Mucosa of descending colon (tissue), 3 donors: ENCODE measurements at regions not wholly inside any gene's neighbourhood (a gene's known extent, or its start where the extent isn't known, plus 50 kb on each side); places are given as distances from the start of the nearest gene placed in this dataset.

ENCODE experiments used
- ATAC-seq: fragments of 200-7000 bp; cut with Tn5 transposase; one replicate; pipeline ENCODE4 v1.9.1; 2020; ENCODE audit warnings: mild to moderate bottlenecking, moderate library complexity
- DNase-seq, 3 donors: peaks; one replicate each; pipeline ENCODE4 v3.0.0-alpha.2; 2020
- H3K36me3 ChIP-seq: fragments of 200-600 bp; one replicate; pipeline ENCODE4 v1.8.0; 2021; ENCODE audit warnings: low read depth, mild to moderate bottlenecking
- H3K4me1 ChIP-seq: fragments of 200-600 bp; one replicate; pipeline ENCODE4 v1.8.0; 2021; ENCODE audit warnings: low read depth, mild to moderate bottlenecking
- H3K4me3 ChIP-seq: fragments of 200-600 bp; one replicate; pipeline ENCODE4 v1.8.0; 2021; ENCODE audit warnings: mild to moderate bottlenecking
- H3K9me3 ChIP-seq: fragments of 200-600 bp; one replicate; pipeline ENCODE4 v1.8.0; 2021; ENCODE audit warnings: mild to moderate bottlenecking
- intact Hi-C, 2 donors: fragments of 100-400 bp; cut with DNase I in 1 of 2; cut with micrococcal nuclease in 1 of 2; formaldehyde crosslinking; loops; one replicate each; pipeline versions ENCODE4 v1.11.0 to v1.11.1; 2022; cut with DNase I, micrococcal nuclease
- TF ChIP-seq, protein P1 (sequence below): fragments of 200-600 bp; IDR thresholded peaks from one replicate; pipeline ENCODE4 v1.8.0; 2022; ENCODE audit warnings: antibody characterized with exemption, mild to moderate bottlenecking
- donor health status: DM: no; HTN: no; CAD: no; lungs with moderate emphysema.
- donor health status: DM: no; HTN: no; CAD: no.
- donor health status: DM: no; HTN: yes; CAD: no.

DNA sequence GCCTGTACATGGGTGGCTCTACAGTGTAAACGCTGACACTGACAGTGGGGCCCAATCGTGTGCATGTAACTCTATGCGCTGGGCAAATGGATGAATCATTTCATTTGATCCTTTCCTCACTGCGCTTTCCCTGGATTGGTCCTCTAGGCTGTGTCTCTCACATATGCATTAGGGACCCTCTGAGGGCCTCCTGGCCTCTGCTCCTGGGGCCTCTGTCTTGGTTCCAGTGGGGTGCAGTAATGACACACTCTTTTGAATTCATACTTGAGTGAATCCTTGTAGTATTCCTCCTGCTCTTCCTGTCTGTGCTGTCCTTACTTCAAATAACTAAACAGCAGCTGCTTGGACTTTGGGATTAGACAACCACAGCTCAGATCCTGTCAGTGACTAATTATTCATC, 176.5 kb upstream of the ADO start:
- H3K9me3 ChIP-seq: no peaks in the 10 kb centered on the region
- TF ChIP-seq, protein P1, sequence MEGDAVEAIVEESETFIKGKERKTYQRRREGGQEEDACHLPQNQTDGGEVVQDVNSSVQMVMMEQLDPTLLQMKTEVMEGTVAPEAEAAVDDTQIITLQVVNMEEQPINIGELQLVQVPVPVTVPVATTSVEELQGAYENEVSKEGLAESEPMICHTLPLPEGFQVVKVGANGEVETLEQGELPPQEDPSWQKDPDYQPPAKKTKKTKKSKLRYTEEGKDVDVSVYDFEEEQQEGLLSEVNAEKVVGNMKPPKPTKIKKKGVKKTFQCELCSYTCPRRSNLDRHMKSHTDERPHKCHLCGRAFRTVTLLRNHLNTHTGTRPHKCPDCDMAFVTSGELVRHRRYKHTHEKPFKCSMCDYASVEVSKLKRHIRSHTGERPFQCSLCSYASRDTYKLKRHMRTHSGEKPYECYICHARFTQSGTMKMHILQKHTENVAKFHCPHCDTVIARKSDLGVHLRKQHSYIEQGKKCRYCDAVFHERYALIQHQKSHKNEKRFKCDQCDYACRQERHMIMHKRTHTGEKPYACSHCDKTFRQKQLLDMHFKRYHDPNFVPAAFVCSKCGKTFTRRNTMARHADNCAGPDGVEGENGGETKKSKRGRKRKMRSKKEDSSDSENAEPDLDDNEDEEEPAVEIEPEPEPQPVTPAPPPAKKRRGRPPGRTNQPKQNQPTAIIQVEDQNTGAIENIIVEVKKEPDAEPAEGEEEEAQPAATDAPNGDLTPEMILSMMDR: no peak
- ATAC-seq (no peak), DNase-seq (no peak)
- H3K4me3 ChIP-seq: no peak overlapping the region
- no peaks in the 10 kb centered on the region for H3K36me3 ChIP-seq
- intact Hi-C loops: no loop called here
- H3K4me1 ChIP-seq: peaks cover 3% of the 10 kb centered on the region

DNA sequence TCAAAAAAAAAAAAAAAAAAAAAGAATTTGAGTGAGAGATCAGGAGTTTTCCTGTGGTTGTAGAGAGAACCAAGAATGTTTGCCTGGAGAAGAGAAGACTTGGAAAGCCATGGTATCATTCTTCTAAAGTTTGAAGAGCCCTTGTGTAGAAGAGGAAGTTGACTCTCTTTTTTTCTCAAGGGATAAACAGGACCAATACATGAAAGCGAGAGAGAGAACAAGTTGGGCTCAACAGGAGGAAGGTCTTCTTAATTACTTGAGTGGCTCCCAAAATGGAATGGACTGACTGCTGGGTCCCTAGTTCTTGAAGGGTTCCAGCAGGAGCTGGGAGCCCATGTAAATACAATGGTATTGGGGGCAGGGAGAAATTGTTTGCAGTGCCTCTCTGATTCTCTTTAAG, 173.3 kb upstream of the ADO start:
- no peak for ATAC-seq
- no peaks in the 10 kb centered on the region for H3K36me3 ChIP-seq
- no peak overlapping the region for H3K4me3 ChIP-seq
- TF ChIP-seq, protein P1: no peak
- no peaks in the 10 kb centered on the region for H3K9me3 ChIP-seq
- peaks cover 3% of the 10 kb centered on the region for H3K4me1 ChIP-seq
- intact Hi-C loops: no loop called here
- DNase-seq: no peak

DNA sequence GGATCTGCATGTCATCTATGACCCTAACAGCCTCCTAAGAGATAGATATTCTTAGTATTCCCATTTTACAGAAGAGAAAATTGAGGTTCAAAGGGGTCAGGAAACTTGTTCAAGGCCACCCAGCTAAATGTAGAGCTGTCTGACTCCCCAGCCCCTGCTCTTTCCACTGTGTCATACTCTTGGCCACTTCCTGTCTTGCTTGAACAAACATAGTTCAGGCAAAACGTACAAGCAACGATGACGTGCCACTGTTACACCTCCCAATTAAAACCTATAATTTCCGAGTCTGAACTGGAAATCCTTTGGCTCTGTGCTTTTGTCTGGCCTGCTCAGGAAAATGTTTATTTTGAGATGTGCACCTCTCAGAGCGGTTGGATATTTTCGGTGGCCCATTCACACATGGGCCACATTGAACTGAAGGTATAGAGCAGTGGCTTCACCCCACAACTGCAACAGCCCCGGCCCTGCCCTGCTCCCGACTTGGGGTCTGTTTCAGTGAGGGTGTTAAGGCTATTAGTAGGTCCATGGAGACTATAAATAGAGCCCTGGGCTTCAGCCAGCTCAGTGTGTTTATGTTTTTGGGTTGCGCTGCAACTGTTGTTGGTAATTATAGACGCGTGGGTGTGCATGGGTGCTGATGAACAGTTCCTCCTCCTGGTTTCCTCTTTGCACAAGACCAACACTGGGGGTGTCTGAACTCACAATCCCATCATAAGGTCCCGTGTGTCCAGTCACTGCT, 172.3 kb upstream of the ADO start:
- intact Hi-C loops: no loop called here
- H3K4me3 ChIP-seq: no peak overlapping the region
- peak; percentile 88 for ATAC-seq

DNA sequence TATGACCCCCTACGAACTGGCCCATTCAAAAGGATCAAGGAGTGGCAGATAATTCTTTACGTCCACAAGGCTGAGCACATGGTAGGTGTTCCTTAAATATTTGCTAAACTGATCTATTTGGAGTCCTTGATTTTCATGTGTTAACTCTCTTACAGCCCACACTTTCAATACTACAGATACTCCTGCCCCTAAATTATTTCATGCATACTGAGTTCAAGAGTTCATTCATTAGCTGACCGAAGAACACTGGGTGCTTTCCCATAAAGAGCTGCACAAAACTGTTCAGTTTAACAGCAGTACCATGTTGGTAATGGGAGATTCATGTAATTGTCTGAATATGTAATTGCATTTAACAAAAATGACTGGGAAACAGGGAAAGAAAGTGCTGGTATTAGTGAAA, 170.5 kb upstream of the ADO start:
- intact Hi-C loops: no loop called here
- Histone ChIP-seq H3K4me1 (peaks cover 5% of the 10 kb centered on the region), H3K9me3 (no peaks in the 10 kb centered on the region), H3K4me3 (no peak overlapping the region), H3K36me3 (no peaks in the 10 kb centered on the region)
- no peak for DNase-seq
- TF ChIP-seq, protein P1: no peak
- ATAC-seq: no peak

More for the DNA sequence above, 172.3 kb upstream of the ADO start:
- peak in 1 of 3 donors; percentile 51 for DNase-seq
- Histone ChIP-seq H3K36me3 (no peaks in the 10 kb centered on the region), H3K9me3 (no peaks in the 10 kb centered on the region), H3K4me1 (peaks cover 3% of the 10 kb centered on the region)
- TF ChIP-seq, protein P1: no peak

DNA sequence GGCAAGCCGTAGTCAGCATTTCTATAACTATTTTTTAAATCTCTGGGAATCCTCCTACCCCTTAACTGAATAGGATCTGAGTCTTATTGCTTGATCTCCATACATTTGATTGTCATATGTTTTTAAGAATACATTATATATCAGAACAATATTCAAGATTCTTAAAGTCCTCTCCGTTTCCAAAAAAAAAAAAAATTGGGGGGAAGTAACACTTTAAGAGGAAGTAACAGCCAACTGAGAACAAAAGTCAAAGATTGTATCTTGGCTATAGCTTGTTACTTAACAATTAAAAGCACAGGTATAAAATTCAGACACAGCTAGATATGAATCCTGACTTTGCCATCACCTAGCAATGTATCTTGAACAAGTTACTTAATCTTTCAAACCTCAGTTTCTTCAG, 169.9 kb upstream of the ADO start:
- intact Hi-C loops: no loop called here
- H3K36me3 ChIP-seq: no peaks in the 10 kb centered on the region
- TF ChIP-seq, protein P1: no peak
- ATAC-seq (no peak), DNase-seq (no peak)
- peaks cover 5% of the 10 kb centered on the region for H3K4me1 ChIP-seq
- no peaks in the 10 kb centered on the region for H3K9me3 ChIP-seq
- H3K4me3 ChIP-seq: no peak overlapping the region
